Epithelial cell of proximal tubule (primary cell): ENCODE measurements at regions not wholly inside any gene's neighbourhood (a gene's known extent, or its start where the extent isn't known, plus 50 kb on each side); places are given as distances from the start of the nearest gene placed in this dataset.

Experiments used
- DNase-seq: peaks from one replicate; pipeline ENCODE4 v3.0.0-alpha.2; 2011; ENCODE audit warnings: low read depth
- H3K4me3 ChIP-seq: 2 replicates; pipeline ENCODE4 v1.5.1; 2011; ENCODE audit warnings: low read depth, mild to moderate bottlenecking, low read length
- TF ChIP-seq, protein P1 (sequence below): conservative IDR thresholded peaks from 2 replicates; pipeline ENCODE4 v1.5.1; 2012; ENCODE audit warnings: low read depth, mild to moderate bottlenecking, low read length

DNA sequence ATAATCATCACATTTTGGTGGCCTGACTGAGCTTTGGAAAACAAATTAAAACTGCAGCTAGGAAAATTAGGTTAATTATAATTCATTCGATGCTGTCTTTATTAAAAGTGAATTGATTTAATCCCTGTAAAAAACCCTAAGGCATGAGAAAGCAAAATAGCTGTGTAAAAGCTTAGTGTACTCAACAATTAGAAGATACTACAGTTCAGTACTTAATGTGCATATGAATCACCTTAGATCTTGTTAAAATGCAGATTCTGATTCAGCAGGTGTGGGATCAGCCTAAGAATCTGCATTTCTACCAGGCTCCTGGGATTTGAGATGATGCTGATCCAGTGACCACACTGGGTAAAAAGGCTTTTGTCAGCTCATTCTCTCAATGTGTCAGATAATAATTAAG is 559.9 kb upstream of the GOLIM4 start:
- no peak overlapping the region for H3K4me3 ChIP-seq
- TF ChIP-seq, protein P1, sequence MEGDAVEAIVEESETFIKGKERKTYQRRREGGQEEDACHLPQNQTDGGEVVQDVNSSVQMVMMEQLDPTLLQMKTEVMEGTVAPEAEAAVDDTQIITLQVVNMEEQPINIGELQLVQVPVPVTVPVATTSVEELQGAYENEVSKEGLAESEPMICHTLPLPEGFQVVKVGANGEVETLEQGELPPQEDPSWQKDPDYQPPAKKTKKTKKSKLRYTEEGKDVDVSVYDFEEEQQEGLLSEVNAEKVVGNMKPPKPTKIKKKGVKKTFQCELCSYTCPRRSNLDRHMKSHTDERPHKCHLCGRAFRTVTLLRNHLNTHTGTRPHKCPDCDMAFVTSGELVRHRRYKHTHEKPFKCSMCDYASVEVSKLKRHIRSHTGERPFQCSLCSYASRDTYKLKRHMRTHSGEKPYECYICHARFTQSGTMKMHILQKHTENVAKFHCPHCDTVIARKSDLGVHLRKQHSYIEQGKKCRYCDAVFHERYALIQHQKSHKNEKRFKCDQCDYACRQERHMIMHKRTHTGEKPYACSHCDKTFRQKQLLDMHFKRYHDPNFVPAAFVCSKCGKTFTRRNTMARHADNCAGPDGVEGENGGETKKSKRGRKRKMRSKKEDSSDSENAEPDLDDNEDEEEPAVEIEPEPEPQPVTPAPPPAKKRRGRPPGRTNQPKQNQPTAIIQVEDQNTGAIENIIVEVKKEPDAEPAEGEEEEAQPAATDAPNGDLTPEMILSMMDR: no peak

DNA sequence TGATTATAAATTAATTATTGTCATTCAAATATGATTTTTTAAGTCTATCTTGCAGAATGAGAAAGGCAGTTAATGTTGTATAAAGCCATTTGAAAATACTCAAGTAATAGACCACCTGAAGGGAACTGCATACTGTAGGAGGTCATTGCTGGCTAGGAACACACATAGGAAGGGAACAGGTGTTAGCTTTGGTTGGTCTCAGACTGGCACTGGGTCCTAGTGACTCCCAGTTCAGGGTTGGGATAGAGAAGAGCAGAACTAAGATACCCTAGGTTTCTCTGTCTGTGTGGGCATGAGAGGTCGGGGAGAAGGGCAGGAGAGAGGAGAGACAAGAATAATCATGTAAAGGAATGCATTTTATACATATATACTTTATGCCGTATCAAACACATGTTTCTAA is 559.0 kb upstream of the GOLIM4 start:
- TF ChIP-seq, protein P1: no peak
- no peak overlapping the region for H3K4me3 ChIP-seq
- no peak for DNase-seq

More for the DNA sequence above, 559.9 kb upstream of the GOLIM4 start:
- no peak for DNase-seq

DNA sequence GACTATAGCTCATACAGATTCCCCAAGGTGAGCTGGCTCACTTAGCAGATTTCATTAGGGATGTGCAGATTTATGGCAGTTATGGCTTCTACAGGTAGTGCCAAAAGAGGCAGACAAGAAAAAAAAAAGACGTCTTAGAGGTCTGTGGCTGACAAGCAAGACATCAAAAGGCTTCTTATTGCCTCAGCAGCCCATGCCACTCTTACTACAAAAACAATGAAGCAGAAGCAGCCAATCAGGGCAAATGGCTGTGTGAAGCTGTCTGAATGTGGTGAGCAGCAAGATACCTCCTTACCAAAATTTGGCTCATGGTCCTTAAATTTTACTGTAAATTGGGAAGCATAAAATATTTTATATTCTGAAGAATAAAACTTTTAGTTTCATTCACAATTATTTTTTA is 557.5 kb upstream of the GOLIM4 start:
- no peak overlapping the region for H3K4me3 ChIP-seq
- no peak for DNase-seq
- TF ChIP-seq, protein P1: no peak

DNA sequence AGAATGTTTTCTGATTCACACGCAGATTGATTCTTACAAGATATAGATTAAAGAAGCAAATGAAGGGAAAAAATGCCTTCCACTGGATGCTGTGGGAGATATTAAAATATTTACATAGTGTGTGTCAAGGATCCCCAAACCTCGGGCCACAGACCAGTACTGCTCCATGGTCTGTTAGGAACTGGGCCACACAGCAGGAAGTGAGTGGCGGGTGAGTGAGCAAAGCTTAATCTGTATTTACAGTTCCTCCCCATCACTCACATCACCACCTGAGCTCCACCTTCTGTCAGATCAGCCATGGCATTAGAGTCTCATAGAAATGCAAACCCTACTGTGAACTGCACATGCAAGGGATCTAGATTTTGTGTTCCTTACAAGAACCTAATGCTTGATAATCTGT is 552.6 kb upstream of the GOLIM4 start:
- no peak for DNase-seq
- no peak overlapping the region for H3K4me3 ChIP-seq
- TF ChIP-seq, protein P1: no peak

DNA sequence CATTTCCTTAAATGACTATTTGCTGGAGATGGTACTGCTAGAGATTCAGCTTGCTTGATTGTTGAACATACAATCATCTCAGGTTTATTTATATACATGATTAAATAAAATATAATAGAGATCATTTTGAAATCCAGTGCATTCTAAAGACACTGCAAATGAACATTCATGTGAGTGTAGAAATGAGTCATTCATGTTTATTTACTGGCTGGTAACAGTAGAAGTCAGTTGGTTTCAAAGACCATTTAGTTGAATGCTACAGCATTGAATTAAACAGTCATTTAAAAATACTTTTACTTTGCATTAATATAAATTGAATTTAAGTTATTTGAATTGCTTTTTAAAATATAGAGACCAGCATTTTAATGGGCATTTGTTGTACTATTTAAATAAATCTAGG is 551.9 kb upstream of the GOLIM4 start:
- TF ChIP-seq, protein P1: no peak
- DNase-seq: no peak

DNA sequence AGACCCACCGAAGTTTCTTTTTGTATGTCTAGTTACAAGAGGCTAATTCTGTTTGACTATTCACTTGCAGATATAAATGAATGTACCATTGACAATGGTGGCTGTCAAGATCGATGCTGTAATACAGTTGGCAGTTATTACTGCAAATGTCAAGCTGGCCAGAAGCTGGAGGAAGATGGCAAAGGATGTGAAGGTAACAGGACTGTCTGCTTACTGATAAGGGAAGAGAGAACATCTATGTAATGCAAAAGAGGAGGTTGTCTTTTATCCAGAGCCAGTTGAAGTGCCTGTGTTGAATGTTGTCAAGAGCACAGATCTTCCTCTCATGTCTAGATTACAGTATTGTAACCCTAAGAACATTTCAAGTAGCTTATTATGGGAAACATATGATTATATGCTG is 549.5 kb upstream of the GOLIM4 start:
- DNase-seq: no peak
- TF ChIP-seq, protein P1: no peak
- no peak overlapping the region for H3K4me3 ChIP-seq

More for the DNA sequence above, 551.9 kb upstream of the GOLIM4 start:
- no peak overlapping the region for H3K4me3 ChIP-seq

DNA sequence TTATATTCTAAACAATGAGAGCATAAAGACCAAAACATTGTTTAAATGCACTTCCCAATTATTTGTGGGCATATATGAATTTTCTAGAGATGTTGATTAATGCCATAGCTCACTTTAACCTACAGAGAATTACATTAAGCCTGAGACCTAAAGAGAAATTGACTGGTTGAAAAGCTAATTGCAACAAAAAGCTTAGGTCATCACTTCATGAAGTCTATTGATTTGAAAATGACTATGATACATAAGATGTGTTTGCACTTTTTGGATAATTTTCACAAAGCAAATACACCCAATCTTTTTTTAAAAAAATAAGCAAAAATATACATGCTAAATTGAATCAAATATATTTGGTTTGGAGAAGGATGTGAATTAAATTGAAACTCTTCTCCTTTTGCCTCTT is 532.8 kb upstream of the GOLIM4 start:
- DNase-seq: no peak
- TF ChIP-seq, protein P1: no peak
- H3K4me3 ChIP-seq: no peak overlapping the region
